ENCODE measurements at regions not wholly inside any gene's neighbourhood (a gene's known extent, or its start where the extent isn't known, plus 50 kb on each side); places are given as distances from the start of the nearest gene placed in this dataset.
"Not testable (repeated sequence)": the region's sequence is repeated elsewhere in the genome, so short reads cannot be mapped to it uniquely, and the experiment has no call there.

GRCh38 chr1:29424266-29424665 lies 187.9 kb downstream of the PTPRU start:
- no peak for DNase-seq

- DNase-seq: no peak
Observed at GRCh38 chr1:29420202-29420601, 183.9 kb downstream of the PTPRU start.

DNA sequence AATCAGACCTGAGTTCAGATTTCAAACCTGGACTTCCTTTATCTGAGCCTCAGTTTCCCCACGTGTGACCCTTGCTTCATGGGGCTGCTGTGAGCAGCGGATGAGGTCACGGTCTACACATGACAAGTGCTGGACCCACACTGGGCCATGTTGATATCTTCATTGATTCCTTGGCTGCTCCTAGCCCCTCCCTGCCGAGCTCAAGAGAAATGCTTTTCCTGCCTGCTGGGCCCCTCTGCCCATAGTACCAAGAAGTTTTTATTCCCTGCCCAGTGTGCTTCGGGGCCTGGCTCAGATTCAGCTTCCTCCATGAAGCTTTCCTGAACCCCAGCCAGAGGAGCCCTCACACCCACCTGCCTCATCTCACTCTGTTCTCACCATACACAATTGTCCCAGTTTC lies 181.6 kb downstream of the PTPRU start:
- no peak for DNase-seq

GRCh38 chr1:29417147-29417858 lies 181.0 kb downstream of the PTPRU start:
- DNase-seq: no peak

- no peak for DNase-seq
Observed at GRCh38 chr1:29416267-29417146, 180.2 kb downstream of the PTPRU start.

- no peak for DNase-seq
Observed at GRCh38 chr1:29415861-29416260, 179.5 kb downstream of the PTPRU start.

DNA sequence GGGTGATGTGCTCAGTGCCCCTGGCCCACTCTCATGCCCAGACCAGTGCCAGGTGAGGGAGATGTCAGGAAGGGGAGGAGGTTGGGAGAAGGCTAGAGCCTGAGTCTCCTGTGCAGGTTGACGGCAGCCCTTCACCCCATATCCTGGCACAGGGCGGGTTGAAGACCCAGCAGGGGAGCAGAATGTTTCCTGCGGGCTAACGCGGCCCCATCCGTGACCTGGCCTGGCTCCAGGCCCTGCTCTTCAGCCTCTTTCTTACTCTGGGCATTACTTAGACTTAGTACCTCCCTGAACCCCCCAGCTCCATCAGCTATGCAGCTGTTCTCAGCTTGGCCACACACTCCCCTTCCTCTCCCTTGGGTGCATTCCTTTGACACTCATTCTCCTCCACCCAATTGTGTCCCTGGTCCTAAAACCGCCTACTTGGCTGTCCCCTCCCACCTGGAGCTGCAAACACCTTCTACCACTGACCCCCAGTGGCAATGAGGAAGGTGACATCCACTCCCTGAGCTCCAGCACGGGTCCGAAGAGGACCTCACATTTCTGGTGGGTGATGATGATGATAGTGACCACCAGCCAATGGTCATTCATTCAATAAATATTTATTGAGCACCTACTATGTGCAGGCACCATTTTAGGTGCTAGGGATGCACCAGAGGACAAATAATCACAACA lies 179.0 kb downstream of the PTPRU start:
- no peak for DNase-seq

DNA sequence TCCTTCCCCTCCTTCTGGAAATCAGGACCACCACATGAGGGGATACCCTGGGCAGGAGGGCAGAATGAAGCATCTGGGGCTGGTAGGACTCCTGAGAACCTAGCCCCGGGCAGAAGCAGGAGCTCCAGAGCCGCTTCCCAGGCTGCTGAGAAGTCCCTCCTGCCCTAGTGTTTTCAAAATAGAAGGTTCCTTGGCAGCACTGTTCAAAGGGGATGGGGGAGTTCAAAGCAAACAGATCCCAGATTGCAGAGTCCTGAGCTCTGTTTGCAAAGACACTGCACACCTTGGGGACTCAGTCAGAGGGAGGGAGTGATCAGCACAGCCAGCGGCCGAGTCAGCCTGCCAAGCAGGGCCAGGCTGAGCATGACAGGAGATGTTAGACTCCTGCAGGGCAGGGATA lies 177.8 kb downstream of the PTPRU start:
- DNase-seq: no peak

DNA sequence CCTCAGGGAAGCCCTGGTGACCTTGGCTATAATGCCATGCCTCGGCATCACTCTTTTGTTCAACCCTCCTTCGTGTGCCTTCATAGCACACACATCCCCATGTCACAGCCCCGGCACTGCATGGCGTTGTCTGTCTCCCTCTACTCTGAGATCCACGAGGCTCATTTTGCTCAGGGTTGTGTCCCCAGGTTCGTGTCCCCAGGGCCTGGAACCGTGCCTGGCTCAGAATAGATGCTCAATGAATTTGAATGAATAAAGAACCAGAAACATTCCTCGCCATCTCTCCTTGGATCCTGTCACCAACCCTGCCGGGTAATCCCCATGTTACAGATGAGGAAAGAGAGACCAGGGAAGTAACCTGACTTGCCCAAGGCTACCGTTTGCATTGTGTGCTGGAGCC lies 177.3 kb downstream of the PTPRU start:
- DNase-seq: no peak

GRCh38 chr1:29412591-29412990 lies 176.3 kb downstream of the PTPRU start:
- no peak for DNase-seq

- DNase-seq: no peak
Observed at GRCh38 chr1:29410476-29410875, 174.2 kb downstream of the PTPRU start.

- DNase-seq: no peak
Observed at GRCh38 chr1:29409616-29410015, 173.3 kb downstream of the PTPRU start.

GRCh38 chr1:29408831-29409605 lies 172.7 kb downstream of the PTPRU start:
- DNase-seq: no peak

DNA sequence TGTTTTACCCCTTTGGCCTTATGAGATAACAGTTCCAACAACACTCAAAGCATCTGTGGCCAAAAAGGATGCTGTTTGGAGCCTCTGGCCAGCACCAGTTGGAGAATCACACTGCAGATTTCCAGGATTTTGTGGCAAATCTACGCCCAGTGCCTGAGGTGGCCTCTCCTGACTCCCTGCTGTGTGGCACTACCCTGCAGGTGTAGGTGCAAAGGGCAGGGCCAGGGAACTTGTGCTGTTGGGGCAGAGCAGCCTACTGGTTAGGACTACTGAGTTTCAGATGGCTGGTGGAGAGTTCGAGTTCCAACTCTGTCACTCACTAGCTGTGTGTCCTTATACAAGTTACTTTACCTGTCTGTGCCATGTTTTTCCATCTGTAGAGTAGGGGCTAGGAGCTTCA lies 170.5 kb downstream of the PTPRU start:
- no peak for DNase-seq

- not testable (repeated sequence) for DNase-seq
Observed at GRCh38 chr1:29400203-29400602, 163.9 kb downstream of the PTPRU start.

GRCh38 chr1:29399465-29399864 lies 163.1 kb downstream of the PTPRU start:
- DNase-seq: no peak

GRCh38 chr1:29398431-29398830 lies 162.1 kb downstream of the PTPRU start:
- DNase-seq: no peak

GRCh38 chr1:29397981-29398380 lies 161.7 kb downstream of the PTPRU start:
- DNase-seq: no peak

- no peak for DNase-seq
Observed at GRCh38 chr1:29397256-29397590, 160.9 kb downstream of the PTPRU start.

DNA sequence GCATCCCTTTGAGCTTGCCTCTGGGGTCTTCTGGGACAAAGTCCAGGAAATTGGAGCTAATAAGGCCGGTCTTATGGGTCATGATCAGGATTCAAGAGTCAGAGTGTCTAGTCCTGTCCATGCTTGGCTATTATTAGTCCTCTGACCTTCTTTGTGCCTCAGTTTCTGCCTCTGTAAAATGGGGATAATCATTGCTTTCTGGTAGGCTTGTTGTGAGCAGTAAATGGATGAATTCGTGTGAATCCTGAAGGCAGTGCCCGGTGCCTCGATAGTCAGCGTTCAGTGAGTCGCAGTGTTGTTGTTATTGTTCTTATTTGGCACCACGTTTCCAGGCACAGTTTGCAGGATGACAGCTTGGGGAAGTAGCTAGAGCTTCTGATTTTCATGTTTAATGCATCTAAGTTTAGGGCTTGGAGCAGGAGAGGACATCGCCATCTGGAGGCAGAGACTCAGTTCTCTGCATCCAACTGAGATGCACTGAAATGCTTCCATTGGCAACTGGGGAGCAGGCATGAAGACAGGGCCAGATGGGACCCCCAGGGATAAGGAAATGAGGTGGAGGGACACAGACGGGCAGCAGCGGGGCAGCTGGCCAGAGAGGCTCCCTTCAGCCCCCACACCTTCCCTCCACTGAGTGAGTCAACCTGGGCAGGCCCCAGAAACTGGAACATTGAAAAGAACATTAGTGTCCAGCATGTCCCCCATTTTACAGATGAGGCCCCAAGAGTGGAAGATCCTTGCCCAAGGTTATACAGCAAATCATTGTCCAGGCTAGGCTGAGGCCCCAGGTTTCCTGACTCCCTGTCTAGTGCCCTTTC lies 160.3 kb downstream of the PTPRU start:
- no peak for DNase-seq

Data from right lung (tissue), 2 donors.